OCI-LY7 (cell line): ENCODE measurements at regions not wholly inside any gene's neighbourhood (a gene's known extent, or its start where the extent isn't known, plus 50 kb on each side); places are given as distances from the start of the nearest gene placed in this dataset.

ENCODE experiments used
- EZH2phosphoT487 ChIP-seq: fragments of 200-600 bp; sonication (generic); IDR thresholded peaks from 2 replicates; pipeline ENCODE4 v1.6.1; 2018; ENCODE audit warnings: low read depth, borderline replicate concordance, mild to moderate bottlenecking, mixed run types, antibody characterized with exemption, low read length, moderate library complexity, mixed read lengths
- TF ChIP-seq, protein P1 (sequence below): fragments of 200-600 bp; sonication (generic); conservative IDR thresholded peaks from 2 replicates; pipeline ENCODE4 v1.5.1; 2014; ENCODE audit warnings: mild to moderate bottlenecking, antibody characterized with exemption, low read length, moderate library complexity, mixed read lengths

DNA sequence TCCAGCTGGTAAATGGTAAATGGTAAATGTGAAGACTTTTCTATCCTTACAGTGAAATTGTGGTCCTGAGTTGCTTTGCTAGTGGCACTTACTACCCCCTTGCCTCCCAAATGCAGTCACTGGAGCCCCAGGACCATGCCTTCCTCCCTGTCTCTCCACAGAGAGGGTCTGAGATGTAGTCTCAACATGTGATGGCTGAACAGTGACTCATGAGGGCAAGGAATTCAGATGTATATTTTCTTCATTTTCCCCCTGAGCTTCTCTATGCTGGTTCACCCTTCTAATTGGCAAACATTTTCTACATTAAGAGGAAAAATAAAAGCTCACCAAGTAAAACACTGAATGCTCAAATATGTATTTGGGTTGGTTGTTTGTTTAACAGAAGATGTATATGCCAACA, 232.0 kb downstream of the SH3BP4 start:
- TF ChIP-seq, protein P1, sequence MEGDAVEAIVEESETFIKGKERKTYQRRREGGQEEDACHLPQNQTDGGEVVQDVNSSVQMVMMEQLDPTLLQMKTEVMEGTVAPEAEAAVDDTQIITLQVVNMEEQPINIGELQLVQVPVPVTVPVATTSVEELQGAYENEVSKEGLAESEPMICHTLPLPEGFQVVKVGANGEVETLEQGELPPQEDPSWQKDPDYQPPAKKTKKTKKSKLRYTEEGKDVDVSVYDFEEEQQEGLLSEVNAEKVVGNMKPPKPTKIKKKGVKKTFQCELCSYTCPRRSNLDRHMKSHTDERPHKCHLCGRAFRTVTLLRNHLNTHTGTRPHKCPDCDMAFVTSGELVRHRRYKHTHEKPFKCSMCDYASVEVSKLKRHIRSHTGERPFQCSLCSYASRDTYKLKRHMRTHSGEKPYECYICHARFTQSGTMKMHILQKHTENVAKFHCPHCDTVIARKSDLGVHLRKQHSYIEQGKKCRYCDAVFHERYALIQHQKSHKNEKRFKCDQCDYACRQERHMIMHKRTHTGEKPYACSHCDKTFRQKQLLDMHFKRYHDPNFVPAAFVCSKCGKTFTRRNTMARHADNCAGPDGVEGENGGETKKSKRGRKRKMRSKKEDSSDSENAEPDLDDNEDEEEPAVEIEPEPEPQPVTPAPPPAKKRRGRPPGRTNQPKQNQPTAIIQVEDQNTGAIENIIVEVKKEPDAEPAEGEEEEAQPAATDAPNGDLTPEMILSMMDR, result no peak
- no peak for TF ChIP-seq EZH2phosphoT487
